A549 (cell line): ENCODE measurements at regions not wholly inside any gene's neighbourhood (a gene's known extent, or its start where the extent isn't known, plus 50 kb on each side); places are given as distances from the start of the nearest gene placed in this dataset.
"Not testable (repeated sequence)": the region's sequence is repeated elsewhere in the genome, so short reads cannot be mapped to it uniquely, and the experiment has no call there.

Experiments used
- ATAC-seq, 2 experiments: fragments of 200-7000 bp in 1 of 2; fragments of >200 bp in 1 of 2; cut with Nextera tagmentation in 1 of 2; cut with Tn5 transposase in 1 of 2; 3 replicates each; pipeline versions ENCODE4 v1.8.0 to v1.9.1; 2018 to 2020; ENCODE audit warnings: mild to moderate bottlenecking in 1 of 2, moderate library complexity in 1 of 2
- CTCF ChIA-PET: fragments of 300-600 bp; sonication (Branson Sonifier 250); formaldehyde crosslinking; extraction: SDS; loops from one replicate; lab custom pipeline; 2021; ENCODE audit warnings: antibody characterized with exemption, inconsistent platforms; lab: Yijun Ruan, JAX
- POLR2A ChIA-PET: fragments of 350-600 bp; formaldehyde crosslinking; extraction: SDS; loops from one replicate; lab custom pipeline; 2021; ENCODE audit warnings: antibody characterized with exemption, inconsistent platforms; lab: Yijun Ruan, JAX
- DNase-seq, 2 experiments: peaks; one replicate each; pipeline versions ENCODE4 v3.0.0 to v3.0.0-alpha.2; 2011 to 2016; ENCODE audit warnings: low read depth in 1 of 2, low spot score in 1 of 2
- FAIRE-seq: peaks from 2 replicates; lab custom pipeline; 2011; peaks lifted over from hg19 to GRCh38; lab: Jason Lieb, UNC
- H3K27ac ChIP-seq, 2 experiments: fragments of >200 bp; sonication (Bioruptor Twin); formaldehyde crosslinking; 3 replicates each; pipeline ENCODE4 v1.5.1; 2016 to 2017
- H3K4me1 ChIP-seq: fragments of >200 bp; sonication (Bioruptor Twin); formaldehyde crosslinking; 3 replicates; pipeline ENCODE4 v1.6.1; 2016
- H3K4me2 ChIP-seq: fragments of >200 bp; sonication (Bioruptor Twin); formaldehyde crosslinking; 3 replicates; pipeline ENCODE4 v1.6.1; 2016
- H3K4me3 ChIP-seq: fragments of >200 bp; sonication (Bioruptor Twin); formaldehyde crosslinking; 3 replicates; pipeline ENCODE4 v1.5.1; 2016
- H3K9me3 ChIP-seq: fragments of >200 bp; sonication (Bioruptor Twin); formaldehyde crosslinking; 3 replicates; pipeline ENCODE4 v1.6.1; 2016
- ATOH8 ChIP-seq: fragments of 250-450 bp; sonication (Bioruptor Pico); IDR thresholded peaks from 2 replicates; pipeline ENCODE4 v1.5.0; 2020; ENCODE audit warnings: low read depth, mild to moderate bottlenecking, moderate library complexity
- BCL3 ChIP-seq: fragments of >200 bp; sonication (Bioruptor Twin); formaldehyde crosslinking; IDR thresholded peaks from 3 replicates; pipeline ENCODE4 v1.6.1; 2016
- CBX2 ChIP-seq: fragments of 200-600 bp; sonication (generic); IDR thresholded peaks from 2 replicates; pipeline ENCODE4 v1.6.1; 2016; ENCODE audit warnings: low read depth, mild to moderate bottlenecking, borderline replicate concordance
- CTCF ChIP-seq: fragments of >200 bp; sonication (Bioruptor Twin); formaldehyde crosslinking; IDR thresholded peaks from 3 replicates; pipeline ENCODE4 v1.5.1; 2016
- E2F6 ChIP-seq: IDR thresholded peaks from 2 replicates; pipeline ENCODE4 v1.6.1; 2012; ENCODE audit warnings: low read depth, borderline replicate concordance
- EHF ChIP-seq: fragments of 250-450 bp; sonication (Bioruptor Pico); IDR thresholded peaks from 2 replicates; pipeline ENCODE4 v1.5.0; 2020; ENCODE audit warnings: mild to moderate bottlenecking
- EHMT2 ChIP-seq: fragments of 200-600 bp; sonication (generic); IDR thresholded peaks from 2 replicates; pipeline ENCODE4 v1.6.1; 2016; ENCODE audit warnings: antibody characterized with exemption, low read depth, mild to moderate bottlenecking, moderate library complexity
- EP300 ChIP-seq, 2 experiments: fragments of >200 bp; sonication (Bioruptor Twin); formaldehyde crosslinking; IDR thresholded peaks; 2 replicates in 1 of 2; 3 replicates in 1 of 2; pipeline ENCODE4 v1.6.1; 2016 to 2017
- FOSB ChIP-seq: fragments of 250-450 bp; sonication (Bioruptor Pico); IDR thresholded peaks from 2 replicates; pipeline ENCODE4 v1.5.0; 2020; ENCODE audit warnings: mild to moderate bottlenecking, moderate library complexity
- FOSL2 ChIP-seq, 2 experiments: fragments of 450-650 bp in 1 of 2; fragments of >200 bp in 1 of 2; sonication (Bioruptor Twin) in 1 of 2; formaldehyde crosslinking; IDR thresholded peaks; 2 replicates each; pipeline versions ENCODE4 v1.5.0 to v1.6.1; 2016 to 2020; ENCODE audit warnings: mild to moderate bottlenecking in 1 of 2, moderate library complexity in 1 of 2
- FOXS1 ChIP-seq: fragments of 250-450 bp; sonication (Bioruptor Pico); IDR thresholded peaks from 2 replicates; pipeline ENCODE4 v1.5.0; 2020; ENCODE audit warnings: mild to moderate bottlenecking, moderate library complexity
- GATA3 ChIP-seq: IDR thresholded peaks from 2 replicates; pipeline ENCODE4 v1.6.1; 2012; ENCODE audit warnings: borderline replicate concordance
- HDAC2 ChIP-seq: fragments of 200-600 bp; sonication (generic); IDR thresholded peaks from 2 replicates; pipeline ENCODE4 v1.6.1; 2016
- HOXB13 ChIP-seq: fragments of 250-450 bp; sonication (Bioruptor Pico); IDR thresholded peaks from 2 replicates; pipeline ENCODE4 v1.5.0; 2020; ENCODE audit warnings: low read depth, mild to moderate bottlenecking, moderate library complexity
- KDM5A ChIP-seq: fragments of 200-600 bp; sonication (generic); IDR thresholded peaks from 2 replicates; pipeline ENCODE4 v1.6.1; 2016; ENCODE audit warnings: antibody characterized with exemption, mild to moderate bottlenecking
- MAX ChIP-seq: IDR thresholded peaks from 2 replicates; pipeline ENCODE4 v1.6.1; 2012
- MYC ChIP-seq: IDR thresholded peaks from 2 replicates; pipeline ENCODE4 v1.6.1; 2012; ENCODE audit warnings: mild to moderate bottlenecking, inconsistent platforms, low read length, improper control_type of control experiment, borderline replicate concordance
- NFE2L2 ChIP-seq: fragments of 150-350 bp; conservative IDR thresholded peaks from 2 replicates; pipeline ENCODE4 v1.6.1; 2014; ENCODE audit warnings: low read length
- PBX3 ChIP-seq: IDR thresholded peaks from 2 replicates; pipeline ENCODE4 v1.6.1; 2012
- POLR2A ChIP-seq: IDR thresholded peaks from 2 replicates; pipeline ENCODE4 v1.6.1; 2012; ENCODE audit warnings: mild to moderate bottlenecking, low read length
- POLR2AphosphoS2 ChIP-seq: conservative IDR thresholded peaks from 2 replicates; pipeline ENCODE4 v1.6.1; 2012; ENCODE audit warnings: low read length, improper control_type of control experiment, inconsistent platforms
- RARB ChIP-seq: fragments of 250-450 bp; sonication (Bioruptor Pico); IDR thresholded peaks from 2 replicates; pipeline ENCODE4 v1.8.0; 2021; ENCODE audit warnings: mild to moderate bottlenecking, moderate library complexity
- SMC3 ChIP-seq: fragments of >200 bp; sonication (Bioruptor Twin); formaldehyde crosslinking; IDR thresholded peaks from 3 replicates; pipeline ENCODE4 v1.6.1; 2018; ENCODE audit warnings: inconsistent platforms
- TFCP2L1 ChIP-seq: fragments of 250-450 bp; sonication (Bioruptor Pico); IDR thresholded peaks from 2 replicates; pipeline ENCODE4 v1.5.0; 2021; ENCODE audit warnings: mild to moderate bottlenecking
- USF2 ChIP-seq: fragments of 450-650 bp; IDR thresholded peaks from 2 replicates; pipeline ENCODE4 v1.6.1; 2014; ENCODE audit warnings: antibody characterized with exemption
- ZNF302 ChIP-seq: fragments of 250-450 bp; sonication (Bioruptor Pico); IDR thresholded peaks from 2 replicates; pipeline ENCODE4 v1.9.0; 2021; ENCODE audit warnings: inconsistent platforms, mild to moderate bottlenecking, moderate library complexity
- ZSCAN20 ChIP-seq: fragments of 250-450 bp; sonication (Bioruptor Pico); IDR thresholded peaks from 2 replicates; pipeline ENCODE4 v1.8.0; 2022; ENCODE audit warnings: mild to moderate bottlenecking, moderate library complexity
- WGBS: methylation state at CpG from one replicate; pipeline ENCODE4 v1.1.6; 2017; ENCODE audit errors: missing lambda C conversion rate; 5-methylcytosine and 5-hydroxymethylcytosine counted together

GRCh38 chr1:60840476-60840875 is 241.9 kb upstream of the NFIA start:
- H3K9me3 ChIP-seq, FAIRE-seq, CTCF ChIA-PET, H3K4me2 ChIP-seq, POLR2A ChIA-PET, ATAC-seq, DNase-seq, H3K4me1 ChIP-seq, H3K27ac ChIP-seq, H3K4me3 ChIP-seq: not testable (repeated sequence)
- 27% methylated on average over 2 of the region's 2 CpGs for WGBS

GRCh38 chr1:60835649-60836048 is 246.7 kb upstream of the NFIA start:
- FAIRE-seq (no peak), DNase-seq (no peak), ATAC-seq (no peak)
- ChIA-PET POLR2A (no interaction called here), CTCF (interaction anchor here (0.5 to 1.6 kb wide), 2 partner anchors 13 to 617 kb away, joined by 3 to 8 read pairs; no protein-coding TSS in a partner anchor)
- Histone ChIP-seq H3K9me3 (no peaks in the 10 kb centered on the region), H3K4me3 (no peak overlapping the region), H3K4me1 (no peaks in the 10 kb centered on the region), H3K4me2 (no peak overlapping the region), H3K27ac (no peak overlapping the region)
- TF ChIP-seq POLR2A, result no peak
- TF ChIP-seq PBX3, result no peak
- TF ChIP-seq HDAC2, result no peak
- no peak for TF ChIP-seq NFE2L2
- TF ChIP-seq SMC3, result no peak
- no peak for TF ChIP-seq HOXB13 (CRISPR knock-in tag)
- TF ChIP-seq FOSL2 (IDR thresholded peaks at IDR 0.05), result no peak
- no peak for TF ChIP-seq FOSL2 (CRISPR knock-in tag; IDR thresholded peaks at IDR 0.05)
- TF ChIP-seq FOXS1 (CRISPR knock-in tag), result no peak
- no peak for TF ChIP-seq RARB (CRISPR knock-in tag)
- TF ChIP-seq ATOH8 (CRISPR knock-in tag), result no peak
- no peak for TF ChIP-seq EP300 (IDR thresholded peaks at IDR 0.05)
- TF ChIP-seq CTCF, result no peak
- TF ChIP-seq POLR2AphosphoS2, result no peak
- WGBS, result 39% methylated on average over 5 of the region's 5 CpGs

- Histone ChIP-seq H3K4me2 (no peak overlapping the region), H3K27ac (no peak overlapping the region), H3K4me3 (no peak overlapping the region), H3K4me1 (no peaks in the 10 kb centered on the region), H3K9me3 (no peaks in the 10 kb centered on the region)
- no peak for DNase-seq
- ChIA-PET CTCF (interaction anchor here (0.5 to 1.7 kb wide), 3 partner anchors 12 to 163 kb away, joined by 3 to 5 read pairs (median 4); no protein-coding TSS in a partner anchor), POLR2A (no interaction called here)
- WGBS, result 81% methylated on average over 3 of the region's 3 CpGs
- no peak for ATAC-seq
- no peak for FAIRE-seq
- no peak for TF ChIP-seq FOXS1 (CRISPR knock-in tag)
- TF ChIP-seq GATA3, result no peak
- no peak for TF ChIP-seq POLR2AphosphoS2
- no peak for TF ChIP-seq MYC
- TF ChIP-seq FOSB (CRISPR knock-in tag), result no peak
- no peak for TF ChIP-seq BCL3
- no peak for TF ChIP-seq EHF
- no peak for TF ChIP-seq E2F6
- no peak for TF ChIP-seq CBX2
- no peak for TF ChIP-seq ZNF302 (CRISPR knock-in tag)
- no peak for TF ChIP-seq USF2
- TF ChIP-seq ZSCAN20 (CRISPR knock-in tag), result no peak
- no peak for TF ChIP-seq EP300 (IDR thresholded peaks at IDR 0.05)
- TF ChIP-seq EHMT2, result no peak
- TF ChIP-seq NFE2L2, result no peak
- TF ChIP-seq MAX, result no peak
- TF ChIP-seq TFCP2L1 (CRISPR knock-in tag), result no peak
- TF ChIP-seq KDM5A, result no peak
Observed at GRCh38 chr1:60833173-60833572, 249.2 kb upstream of the NFIA start.
